Neuronal stem cell (in vitro differentiated cells): ENCODE measurements at regions not wholly inside any gene's neighbourhood (a gene's known extent, or its start where the extent isn't known, plus 50 kb on each side); places are given as distances from the start of the nearest gene placed in this dataset.
A peak's percentile ranks its signal among the peaks of the same experiment; 100 is the strongest.

Experiments
- DNase-seq: peaks from one replicate; pipeline ENCODE4 v3.0.0-alpha.2; 2013; ENCODE audit warnings: low spot score
- H2AFZ ChIP-seq: one replicate; pipeline ENCODE4 v1.6.1; 2013; ENCODE audit warnings: mild to moderate bottlenecking, low read length, inconsistent platforms
- H2AK5ac ChIP-seq: 2 replicates; pipeline ENCODE4 v1.6.1; 2013; ENCODE audit warnings: low read depth, mild to moderate bottlenecking, inconsistent platforms, low read length, moderate library complexity, mixed read lengths
- H2BK120ac ChIP-seq: 2 replicates; pipeline ENCODE4 v1.6.1; 2013; ENCODE audit warnings: low read depth, mild to moderate bottlenecking, inconsistent platforms, low read length, moderate library complexity, mixed read lengths
- H2BK12ac ChIP-seq: one replicate; pipeline ENCODE4 v1.6.1; 2013; ENCODE audit warnings: low read length, inconsistent platforms
- H2BK15ac ChIP-seq: 2 replicates; pipeline ENCODE4 v1.6.1; 2013; ENCODE audit warnings: mild to moderate bottlenecking, low read length, inconsistent platforms, mixed read lengths
- H2BK5ac ChIP-seq: one replicate; pipeline ENCODE4 v1.6.1; 2013; ENCODE audit warnings: inconsistent platforms, mild to moderate bottlenecking, low read length, moderate library complexity
- H3K14ac ChIP-seq: one replicate; pipeline ENCODE4 v1.6.1; 2013; ENCODE audit warnings: low read length, inconsistent platforms
- H3K18ac ChIP-seq: 2 replicates; pipeline ENCODE4 v1.6.1; 2013; ENCODE audit warnings: low read length, inconsistent platforms
- H3K23ac ChIP-seq: 2 replicates; pipeline ENCODE4 v1.6.1; 2013; ENCODE audit warnings: low read depth, mild to moderate bottlenecking, mixed read lengths, low read length, inconsistent platforms; ENCODE audit not compliant: poor library complexity
- H3K27ac ChIP-seq: replicated peaks from 3 replicates; pipeline ENCODE4 v1.5.1; 2013; ENCODE audit warnings: low read length, inconsistent platforms
- H3K27me3 ChIP-seq, 3 experiments: 2 replicates each; pipeline ENCODE4 v1.6.1; 2013; ENCODE audit warnings: low read length in 3 of 3, mild to moderate bottlenecking in 2 of 3, inconsistent platforms in 1 of 3, low read depth in 1 of 3, mixed read lengths in 1 of 3, moderate library complexity in 1 of 3; ENCODE audit not compliant: control insufficient read depth in 3 of 3, insufficient read depth in 3 of 3
- H3K36me3 ChIP-seq, 2 donors: replicated peaks in 1 of 2; 2 replicates each; pipeline ENCODE4 v1.6.1; 2013; ENCODE audit warnings: low read length in 2 of 2; ENCODE audit not compliant: control insufficient read depth in 2 of 2, insufficient read depth in 2 of 2
- H3K4ac ChIP-seq: 2 replicates; pipeline ENCODE4 v1.6.1; 2013; ENCODE audit warnings: inconsistent platforms, mild to moderate bottlenecking, low read length, moderate library complexity
- H3K4me1 ChIP-seq, 2 donors: 1 replicate in 1 of 2; 2 replicates in 1 of 2; pipeline ENCODE4 v1.6.1; 2013; ENCODE audit warnings: low read length in 2 of 2, low read depth in 1 of 2; ENCODE audit not compliant: control insufficient read depth in 2 of 2, insufficient read depth in 1 of 2
- H3K4me2 ChIP-seq: one replicate; pipeline ENCODE4 v1.6.1; 2013; ENCODE audit warnings: mild to moderate bottlenecking, low read length, inconsistent platforms; ENCODE audit not compliant: insufficient read depth, poor library complexity, severe bottlenecking
- H3K4me3 ChIP-seq, 2 donors: 2 replicates each; pipeline ENCODE4 v1.5.1; 2013; ENCODE audit warnings: low read length in 2 of 2, mild to moderate bottlenecking in 2 of 2, inconsistent platforms in 1 of 2, moderate library complexity in 1 of 2
- H3K79me1 ChIP-seq: one replicate; pipeline ENCODE4 v1.6.1; 2013; ENCODE audit warnings: low read depth, mild to moderate bottlenecking, inconsistent platforms, low read length, moderate library complexity
- H3K9ac ChIP-seq: one replicate; pipeline ENCODE4 v1.6.1; 2013; ENCODE audit warnings: mild to moderate bottlenecking, low read depth, low read length, inconsistent platforms; ENCODE audit not compliant: poor library complexity
- H3K9me3 ChIP-seq, 2 donors: replicated peaks in 1 of 2; 2 replicates each; pipeline versions ENCODE3 to v1.6.1; 2013; ENCODE audit warnings: low read length in 2 of 2, mild to moderate bottlenecking in 2 of 2, inconsistent platforms in 1 of 2, low read depth in 1 of 2, mixed read lengths in 1 of 2, moderate library complexity in 1 of 2; ENCODE audit not compliant: control insufficient read depth in 2 of 2, insufficient read depth in 1 of 2
- H4K8ac ChIP-seq: one replicate; pipeline ENCODE4 v1.6.1; 2013; ENCODE audit warnings: low read depth, mild to moderate bottlenecking, inconsistent platforms, low read length, moderate library complexity
- H4K91ac ChIP-seq: one replicate; pipeline ENCODE4 v1.6.1; 2013; ENCODE audit warnings: low read length, low read depth, mild to moderate bottlenecking, inconsistent platforms; ENCODE audit not compliant: poor library complexity
- WGBS, 2 donors: extraction: QIAGEN DNeasy Blood & Tissue Kit; methylation state at CpG; one replicate each; pipeline ENCODE4 v1.1.7; 2013; ENCODE audit warnings: missing lambda C conversion rate in 2 of 2, mixed read lengths in 1 of 2; ENCODE audit not compliant: insufficient read length in 2 of 2, insufficient replicate concordance in 1 of 2; ENCODE audit errors: extremely low coverage in 2 of 2; 5-methylcytosine and 5-hydroxymethylcytosine counted together

GRCh38 chr5:10173716-10174115 is 76.0 kb downstream of the ATPSCKMT start:
- Histone ChIP-seq H3K4ac (no peak overlapping the region), H3K9me3 (no peaks in the 10 kb centered on the region), H2BK15ac (no peak overlapping the region), H3K18ac (no peak overlapping the region), H3K79me1 (no peaks in the 10 kb centered on the region), H4K91ac (no peak overlapping the region), H3K27me3 (no peaks in the 10 kb centered on the region), H3K4me1 (peaks cover 0 to 2% of the 10 kb centered on the region in 2 donors), H3K23ac (no peak overlapping the region), H3K4me2 (no peak overlapping the region), H2AK5ac (no peak overlapping the region), H3K4me3 (no peak overlapping the region), H3K14ac (no peak overlapping the region), H2BK12ac (no peak overlapping the region), H3K9ac (no peak overlapping the region), H3K36me3 (no peaks in the 10 kb centered on the region), H2BK5ac (no peak overlapping the region), H4K8ac (no peak overlapping the region), H2AFZ (peak overlapping the region; percentile 37), H2BK120ac (no peak overlapping the region), H3K27ac (no peak overlapping the region)
- DNase-seq: no peak

GRCh38 chr5:10172247-10172646 is 77.4 kb downstream of the ATPSCKMT start:
- WGBS, 2 donors: no CpG with 5 or more reads among the region's 1 CpG
- H3K14ac ChIP-seq: no peak overlapping the region

DNA sequence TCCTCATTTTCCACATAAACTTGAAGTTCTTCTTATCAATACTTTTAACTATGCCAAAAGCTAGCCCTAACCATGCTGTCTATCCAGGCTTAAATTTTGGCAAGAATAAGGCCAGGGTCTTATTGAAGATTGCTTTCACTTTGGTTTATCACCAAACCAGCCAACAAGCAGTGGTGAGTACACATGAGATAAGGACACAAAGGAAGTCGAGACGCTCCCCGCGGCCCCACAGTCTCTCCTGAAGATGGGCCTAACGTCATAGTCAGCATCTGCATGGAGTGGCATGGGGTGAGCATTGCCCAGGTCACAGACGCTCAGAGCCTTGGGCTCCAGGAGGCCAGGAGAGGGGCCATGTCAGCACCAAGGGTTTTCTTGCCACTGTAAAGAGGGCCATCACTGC is 80.3 kb downstream of the ATPSCKMT start:
- Histone ChIP-seq H3K14ac (no peak overlapping the region), H3K4ac (no peak overlapping the region), H4K8ac (no peak overlapping the region), H3K18ac (no peak overlapping the region), H2BK15ac (no peak overlapping the region), H2AK5ac (no peak overlapping the region), H3K27ac (no peak overlapping the region), H4K91ac (no peak overlapping the region), H2BK5ac (no peak overlapping the region), H3K27me3 (no peaks in the 10 kb centered on the region), H2AFZ (no peak overlapping the region), H3K9me3 (peaks cover 0 to 2% of the 10 kb centered on the region in 2 donors), H3K23ac (no peak overlapping the region), H2BK120ac (no peak overlapping the region), H3K79me1 (no peaks in the 10 kb centered on the region), H2BK12ac (no peak overlapping the region), H3K4me1 (peaks cover 0 to 8% of the 10 kb centered on the region in 2 donors), H3K4me2 (no peak overlapping the region), H3K4me3 (no peak overlapping the region), H3K9ac (no peak overlapping the region), H3K36me3 (no peaks in the 10 kb centered on the region)
- no peak for DNase-seq
- WGBS, 2 donors: no CpG with 5 or more reads among the region's 6 CpGs

More at GRCh38 chr5:10172247-10172646, 77.4 kb downstream of the ATPSCKMT start:
- Histone ChIP-seq H3K4me2 (no peak overlapping the region), H3K4me3 (no peak overlapping the region), H2BK15ac (no peak overlapping the region), H3K27me3 (no peaks in the 10 kb centered on the region), H2BK5ac (no peak overlapping the region), H3K18ac (no peak overlapping the region), H3K36me3 (no peaks in the 10 kb centered on the region), H3K9ac (no peak overlapping the region), H4K8ac (no peak overlapping the region), H3K27ac (no peak overlapping the region), H3K23ac (no peak overlapping the region), H4K91ac (no peak overlapping the region), H3K4ac (no peak overlapping the region), H3K4me1 (peaks cover 0 to 8% of the 10 kb centered on the region in 2 donors), H2BK12ac (no peak overlapping the region), H2AK5ac (no peak overlapping the region), H3K9me3 (no peaks in the 10 kb centered on the region), H2BK120ac (no peak overlapping the region), H2AFZ (no peak overlapping the region), H3K79me1 (no peaks in the 10 kb centered on the region)
- DNase-seq: no peak

DNA sequence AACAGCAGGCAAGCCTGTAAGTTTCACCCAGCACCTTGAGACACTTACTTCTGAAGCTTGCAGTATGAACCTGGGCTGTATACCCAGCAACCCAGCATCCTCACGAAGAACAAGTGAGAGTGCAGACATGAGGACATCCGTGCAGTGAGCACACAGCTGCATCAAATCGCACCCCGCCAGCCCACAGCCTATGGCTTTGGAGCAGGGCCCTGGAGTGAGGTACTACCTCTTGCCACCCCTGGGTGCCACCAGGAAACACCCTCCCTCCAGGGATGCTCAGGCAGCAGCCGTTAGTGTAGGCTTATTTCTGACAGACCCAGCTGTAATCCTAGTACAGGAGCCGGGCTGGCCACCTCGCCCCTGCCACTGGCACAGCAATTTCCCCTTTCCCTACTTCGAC is 81.4 kb downstream of the ATPSCKMT start:
- no peak overlapping the region for H2BK5ac ChIP-seq
- no peak overlapping the region for H4K91ac ChIP-seq
- peaks cover 0 to 6% of the 10 kb centered on the region in 2 donors for H3K4me1 ChIP-seq
- H2BK12ac ChIP-seq: peak overlapping the region; percentile 25
- H3K4ac ChIP-seq: no peak overlapping the region
- no peaks in the 10 kb centered on the region for H3K36me3 ChIP-seq
- H3K4me2 ChIP-seq: no peak overlapping the region
- no peak overlapping the region for H3K23ac ChIP-seq
- no peak overlapping the region for H2BK120ac ChIP-seq
- H2BK15ac ChIP-seq: no peak overlapping the region
- H3K18ac ChIP-seq: no peak overlapping the region
- WGBS, 2 donors: no CpG with 5 or more reads among the region's 8 CpGs
- no peak overlapping the region for H2AK5ac ChIP-seq
- peaks cover 0 to 2% of the 10 kb centered on the region in 2 donors for H3K9me3 ChIP-seq
- no peaks in the 10 kb centered on the region for H3K79me1 ChIP-seq
- no peak overlapping the region for H3K27ac ChIP-seq
- DNase-seq: no peak
- peak overlapping the region; percentile 72 for H2AFZ ChIP-seq
- H3K14ac ChIP-seq: no peak overlapping the region
- no peaks in the 10 kb centered on the region for H3K27me3 ChIP-seq
- no peak overlapping the region for H3K4me3 ChIP-seq
- H4K8ac ChIP-seq: no peak overlapping the region
- H3K9ac ChIP-seq: no peak overlapping the region
